ENCODE measurements at regions not wholly inside any gene's neighbourhood (a gene's known extent, or its start where the extent isn't known, plus 50 kb on each side); places are given as distances from the start of the nearest gene placed in this dataset.

- no peak for DNase-seq
Measured at GRCh38 chr3:178146406-178146831, 389.8 kb upstream of the KCNMB2 start.

GRCh38 chr3:178147001-178147400 is 389.2 kb upstream of the KCNMB2 start:
- DNase-seq = no peak

GRCh38 chr3:178152031-178152806 is 384.0 kb upstream of the KCNMB2 start:
- DNase-seq = no peak

GRCh38 chr3:178152988-178153387 is 383.2 kb upstream of the KCNMB2 start:
- DNase-seq = no peak

- DNase-seq = no peak
Measured at GRCh38 chr3:178155521-178155920, 380.7 kb upstream of the KCNMB2 start.

GRCh38 chr3:178156301-178156700 is 379.9 kb upstream of the KCNMB2 start:
- DNase-seq = no peak

GRCh38 chr3:178159691-178160220 is 376.5 kb upstream of the KCNMB2 start:
- DNase-seq = no peak

GRCh38 chr3:178169421-178169820 is 366.8 kb upstream of the KCNMB2 start:
- no peak for DNase-seq

- DNase-seq = peak; percentile 0
Measured at GRCh38 chr3:178170698-178171535, 365.3 kb upstream of the KCNMB2 start.

- no peak for DNase-seq
Measured at GRCh38 chr3:178172121-178172520, 364.1 kb upstream of the KCNMB2 start.

GRCh38 chr3:178174201-178174915 is 361.9 kb upstream of the KCNMB2 start:
- no peak for DNase-seq

- DNase-seq = no peak
Measured at GRCh38 chr3:178181088-178181487, 355.1 kb upstream of the KCNMB2 start.

- DNase-seq = no peak
Measured at GRCh38 chr3:178181784-178182183, 354.5 kb upstream of the KCNMB2 start.

GRCh38 chr3:178182337-178182779 is 353.9 kb upstream of the KCNMB2 start:
- DNase-seq = no peak

GRCh38 chr3:178184833-178185232 is 351.4 kb upstream of the KCNMB2 start:
- DNase-seq = no peak

- no peak for DNase-seq
Measured at GRCh38 chr3:178186666-178187065, 349.6 kb upstream of the KCNMB2 start.

GRCh38 chr3:178189854-178190253 is 346.4 kb upstream of the KCNMB2 start:
- no peak for DNase-seq

GRCh38 chr3:178193846-178194245 is 342.4 kb upstream of the KCNMB2 start:
- DNase-seq = no peak

GRCh38 chr3:178194539-178194938 is 341.7 kb upstream of the KCNMB2 start:
- no peak for DNase-seq

- DNase-seq = no peak
Measured at GRCh38 chr3:178195824-178196223, 340.4 kb upstream of the KCNMB2 start.

GRCh38 chr3:178198329-178198728 is 337.9 kb upstream of the KCNMB2 start:
- DNase-seq = no peak

GRCh38 chr3:178200316-178200715 is 335.9 kb upstream of the KCNMB2 start:
- DNase-seq = no peak

- no peak for DNase-seq
Measured at GRCh38 chr3:178201714-178202113, 334.5 kb upstream of the KCNMB2 start.

Data from activated CD4-positive, alpha-beta T cell treated with anti-CD3 and anti-CD28 coated beads, Interleukin-2, amount 50 U/mL, for 16 hours (primary cell).